GM12892 (cell line): ENCODE measurements at regions not wholly inside any gene's neighbourhood (a gene's known extent, or its start where the extent isn't known, plus 50 kb on each side); places are given as distances from the start of the nearest gene placed in this dataset.

Experiments
- DNase-seq: peaks from one replicate; pipeline ENCODE4 v3.0.0; 2011; ENCODE audit not compliant: insufficient read length
- FAIRE-seq: peaks from 2 replicates; lab custom pipeline; 2011; peaks lifted over from hg19 to GRCh38; lab: Jason Lieb, UNC
- POLR2A ChIP-seq: IDR thresholded peaks from 2 replicates; pipeline ENCODE4 v1.6.1; 2011; ENCODE audit warnings: low read depth, low read length, control low read depth
- POLR2AphosphoS5 ChIP-seq: IDR thresholded peaks from 2 replicates; pipeline ENCODE4 v1.6.1; 2011; ENCODE audit warnings: low read depth, low read length, control low read depth
- TAF1 ChIP-seq: IDR thresholded peaks from 2 replicates; pipeline ENCODE4 v1.6.1; 2011; ENCODE audit warnings: low read depth, mild to moderate bottlenecking, control low read depth, low read length, borderline replicate concordance

DNA sequence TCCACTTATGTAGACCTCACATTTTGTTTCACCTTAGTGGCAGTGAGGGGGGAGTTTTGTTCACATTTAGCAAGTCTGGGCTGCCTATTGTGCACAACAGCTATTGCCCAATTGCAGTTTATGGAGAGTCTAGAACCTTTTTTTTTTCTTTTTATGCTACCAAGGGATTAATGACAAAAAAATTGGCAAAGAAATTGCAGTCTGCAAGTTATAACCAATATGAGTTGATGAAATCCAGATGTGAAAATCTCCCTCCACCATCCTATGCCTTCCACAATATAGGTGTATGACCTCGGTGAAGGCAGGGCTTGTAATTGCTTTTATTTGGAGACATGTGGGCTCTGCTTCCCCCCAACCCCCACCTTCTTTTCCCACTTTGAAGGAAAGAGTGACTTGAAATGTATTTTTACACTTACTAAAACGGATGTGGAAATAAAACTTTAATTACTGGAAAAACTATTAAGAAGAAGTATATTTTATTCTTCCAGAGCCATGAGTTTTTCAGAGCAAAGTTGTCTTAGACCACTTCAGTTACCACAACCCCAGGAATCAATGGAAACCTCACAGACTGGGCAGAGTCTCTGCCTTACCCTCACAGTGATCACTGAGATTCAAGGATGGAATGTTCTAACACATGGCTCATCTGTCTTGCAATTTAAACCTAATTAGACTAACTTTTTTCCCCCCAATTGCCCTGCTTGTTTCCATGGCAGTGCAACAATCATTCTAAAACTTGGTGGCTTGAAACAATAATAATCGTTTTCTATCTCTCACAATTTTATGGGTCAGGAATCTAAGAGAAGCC lies 120.8 kb upstream of the SLC5A12 start:
- DNase-seq (no peak), FAIRE-seq (peak; percentile 56)
- TF ChIP-seq POLR2A (no peak), TAF1 (no peak), POLR2AphosphoS5 (no peak)

- FAIRE-seq (no peak), DNase-seq (no peak)
- no peak for TF ChIP-seq TAF1
- TF ChIP-seq POLR2AphosphoS5, result no peak
- no peak for TF ChIP-seq POLR2A
Observed at GRCh38 chr11:26843539-26843938, 121.7 kb upstream of the SLC5A12 start.

GRCh38 chr11:26844963-26845362 lies 123.1 kb upstream of the SLC5A12 start:
- FAIRE-seq (no peak), DNase-seq (no peak)
- no peak for TF ChIP-seq POLR2AphosphoS5
- TF ChIP-seq POLR2A, result no peak
- TF ChIP-seq TAF1, result no peak

- DNase-seq (no peak), FAIRE-seq (peak; percentile 66)
- no peak for TF ChIP-seq POLR2A
- TF ChIP-seq POLR2AphosphoS5, result no peak
- no peak for TF ChIP-seq TAF1
Observed at GRCh38 chr11:26846227-26846626, 124.4 kb upstream of the SLC5A12 start.

GRCh38 chr11:26847459-26847858 lies 125.6 kb upstream of the SLC5A12 start:
- TF ChIP-seq TAF1 (no peak), POLR2A (no peak), POLR2AphosphoS5 (no peak)
- DNase-seq (no peak), FAIRE-seq (peak; percentile 53)

GRCh38 chr11:26847977-26848376 lies 126.1 kb upstream of the SLC5A12 start:
- TF ChIP-seq POLR2A (no peak), TAF1 (no peak), POLR2AphosphoS5 (no peak)
- DNase-seq (no peak), FAIRE-seq (peak; percentile 38)

DNA sequence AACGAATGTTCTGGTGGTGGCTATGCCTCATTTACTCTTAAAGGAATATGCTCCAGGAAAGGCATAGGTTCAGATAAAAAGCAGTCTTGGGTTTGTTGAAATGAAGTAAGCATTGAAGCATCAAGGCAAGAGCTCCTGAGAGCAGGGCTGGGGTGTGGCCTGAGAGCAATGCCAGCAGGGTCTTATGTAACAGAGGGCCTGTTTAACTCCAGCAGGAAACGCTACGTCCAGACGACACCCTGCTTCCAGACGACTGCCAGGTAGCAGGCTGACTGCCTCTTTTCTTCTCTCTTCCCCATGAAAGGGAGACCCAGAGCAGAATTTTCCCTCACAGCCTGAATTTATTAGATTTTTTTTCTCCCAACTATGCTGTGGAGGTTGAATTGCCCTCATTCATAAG lies 127.2 kb upstream of the SLC5A12 start:
- TF ChIP-seq POLR2A, result no peak
- TF ChIP-seq TAF1, result no peak
- TF ChIP-seq POLR2AphosphoS5, result no peak
- FAIRE-seq (no peak), DNase-seq (no peak)

- no peak for FAIRE-seq
- TF ChIP-seq POLR2AphosphoS5 (no peak), POLR2A (no peak), TAF1 (no peak)
Observed at GRCh38 chr11:26851291-26851690, 129.4 kb upstream of the SLC5A12 start.

DNA sequence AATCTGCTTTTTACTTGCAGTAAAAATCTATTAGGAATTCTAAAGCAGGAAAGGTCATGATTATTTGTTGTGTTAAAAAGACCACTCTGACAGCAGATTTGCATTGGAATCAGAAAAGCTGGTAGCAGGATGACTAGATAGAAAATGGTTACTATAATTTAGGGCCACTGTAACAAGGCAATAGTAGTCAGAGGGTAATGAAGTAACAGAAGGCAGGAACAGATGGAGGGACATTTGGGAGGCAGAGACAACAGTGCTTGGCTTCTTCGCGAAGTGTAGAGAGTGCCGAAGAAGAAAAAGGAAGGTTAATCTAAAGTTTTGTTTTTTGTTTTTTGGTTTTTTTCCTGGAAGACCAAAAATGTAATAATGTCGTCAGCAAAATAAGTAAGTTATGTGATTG lies 129.8 kb upstream of the SLC5A12 start:
- no peak for FAIRE-seq

More at GRCh38 chr11:26851291-26851690, 129.4 kb upstream of the SLC5A12 start:
- DNase-seq, result no peak

DNA sequence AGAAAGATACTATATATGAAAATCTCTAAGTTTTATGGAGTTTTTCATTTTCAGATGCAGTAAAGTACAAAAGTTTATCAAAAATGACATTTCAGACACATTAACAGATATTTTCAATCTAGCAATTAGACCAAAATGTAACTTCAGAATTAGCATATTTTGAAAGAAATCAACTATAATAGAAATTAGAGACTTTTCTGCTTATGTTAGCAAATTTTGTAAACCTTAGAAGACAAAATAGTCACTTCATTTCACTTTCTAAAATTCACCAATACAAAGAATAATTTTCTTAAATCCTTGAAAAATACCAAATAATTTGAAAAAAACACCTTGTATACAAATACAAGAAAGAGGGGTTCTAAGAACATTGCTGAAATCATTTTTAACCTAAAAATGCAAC lies 135.8 kb upstream of the FIBIN start:
- no peak for DNase-seq
- FAIRE-seq, result no peak
- no peak for TF ChIP-seq TAF1

More for the DNA sequence above, 129.8 kb upstream of the SLC5A12 start:
- DNase-seq, result no peak
- no peak for TF ChIP-seq POLR2A
- no peak for TF ChIP-seq POLR2AphosphoS5
- TF ChIP-seq TAF1, result no peak

DNA sequence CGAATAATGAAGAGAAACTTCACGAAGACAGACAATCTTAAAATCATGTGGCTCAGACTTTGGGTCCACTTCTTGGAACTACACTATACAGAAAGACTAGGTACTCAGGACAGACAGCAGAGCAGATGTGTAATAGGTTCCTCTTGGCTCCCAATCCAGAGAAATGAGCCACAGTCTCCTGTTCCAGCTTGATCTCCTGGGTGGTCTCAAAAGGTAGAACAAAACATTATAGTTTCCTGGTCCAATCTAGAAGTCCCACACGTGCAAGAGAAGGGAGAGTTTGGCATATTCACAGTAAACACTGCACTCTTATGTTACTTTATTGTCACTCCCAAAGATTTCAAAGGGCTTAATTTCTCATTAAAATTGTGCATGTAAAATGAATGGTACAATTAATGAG lies 134.5 kb upstream of the FIBIN start:
- DNase-seq (no peak), FAIRE-seq (no peak)
- no peak for TF ChIP-seq TAF1
- TF ChIP-seq POLR2AphosphoS5, result no peak
- no peak for TF ChIP-seq POLR2A
